ENCODE measurements at regions not wholly inside any gene's neighbourhood (a gene's known extent, or its start where the extent isn't known, plus 50 kb on each side); places are given as distances from the start of the nearest gene placed in this dataset.

- TF ChIP-seq ZFP36 (IDR thresholded peaks at IDR 0.05; ENCODE audit: borderline replicate concordance, partially characterized antibody) (no peak), POLR2A (IDR thresholded peaks at IDR 0.05; ENCODE audit: low read length) (no peak), CTCF (IDR thresholded peaks at IDR 0.05) (no peak), CBX2 (IDR thresholded peaks at IDR 0.05; ENCODE audit: borderline replicate concordance, low read depth) (no peak), MAFK (IDR thresholded peaks at IDR 0.05; ENCODE audit: partially characterized antibody) (no peak), JUNB (IDR thresholded peaks at IDR 0.05) (no peak), KDM5A (IDR thresholded peaks at IDR 0.05) (no peak), CEBPB (IDR thresholded peaks at IDR 0.05) (no peak), CHD4 (IDR thresholded peaks at IDR 0.05; ENCODE audit: borderline replicate concordance) (no peak), MYC (IDR thresholded peaks at IDR 0.05; ENCODE audit: borderline replicate concordance, low read length) (no peak), ESRRA (IDR thresholded peaks at IDR 0.05; ENCODE audit: borderline replicate concordance, low read length) (no peak), RNF2 (IDR thresholded peaks at IDR 0.05; ENCODE audit: borderline replicate concordance, low read depth) (no peak), RARB (CRISPR knock-in tag; IDR thresholded peaks at IDR 0.05) (no peak)
- TF ChIP-seq, protein P1, sequence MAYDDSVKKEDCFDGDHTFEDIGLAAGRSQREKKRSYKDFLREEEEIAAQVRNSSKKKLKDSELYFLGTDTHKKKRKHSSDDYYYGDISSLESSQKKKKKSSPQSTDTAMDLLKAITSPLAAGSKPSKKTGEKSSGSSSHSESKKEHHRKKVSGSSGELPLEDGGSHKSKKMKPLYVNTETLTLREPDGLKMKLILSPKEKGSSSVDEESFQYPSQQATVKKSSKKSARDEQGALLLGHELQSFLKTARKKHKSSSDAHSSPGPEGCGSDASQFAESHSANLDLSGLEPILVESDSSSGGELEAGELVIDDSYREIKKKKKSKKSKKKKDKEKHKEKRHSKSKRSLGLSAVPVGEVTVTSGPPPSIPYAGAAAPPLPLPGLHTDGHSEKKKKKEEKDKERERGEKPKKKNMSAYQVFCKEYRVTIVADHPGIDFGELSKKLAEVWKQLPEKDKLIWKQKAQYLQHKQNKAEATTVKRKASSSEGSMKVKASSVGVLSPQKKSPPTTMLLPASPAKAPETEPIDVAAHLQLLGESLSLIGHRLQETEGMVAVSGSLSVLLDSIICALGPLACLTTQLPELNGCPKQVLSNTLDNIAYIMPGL (CRISPR knock-in tag; IDR thresholded peaks at IDR 0.05; ENCODE audit: borderline replicate concordance), result no peak
Observed at GRCh38 chr6:91822581-91822980, 1235.7 kb upstream of the MAP3K7 start.
